ENCODE measurements at regions not wholly inside any gene's neighbourhood (a gene's known extent, or its start where the extent isn't known, plus 50 kb on each side); places are given as distances from the start of the nearest gene placed in this dataset.

GRCh38 chr4:58166490-58166889, 1056.3 kb upstream of the IGFBP7 start:
- TF ChIP-seq CTCF (IDR thresholded peaks at IDR 0.05), result no peak
- no peak for TF ChIP-seq POLR2A (IDR thresholded peaks at IDR 0.05)

Measured in heart left ventricle (tissue), 13 donors.